ENCODE measurements at regions not wholly inside any gene's neighbourhood (a gene's known extent, or its start where the extent isn't known, plus 50 kb on each side); places are given as distances from the start of the nearest gene placed in this dataset.

DNA sequence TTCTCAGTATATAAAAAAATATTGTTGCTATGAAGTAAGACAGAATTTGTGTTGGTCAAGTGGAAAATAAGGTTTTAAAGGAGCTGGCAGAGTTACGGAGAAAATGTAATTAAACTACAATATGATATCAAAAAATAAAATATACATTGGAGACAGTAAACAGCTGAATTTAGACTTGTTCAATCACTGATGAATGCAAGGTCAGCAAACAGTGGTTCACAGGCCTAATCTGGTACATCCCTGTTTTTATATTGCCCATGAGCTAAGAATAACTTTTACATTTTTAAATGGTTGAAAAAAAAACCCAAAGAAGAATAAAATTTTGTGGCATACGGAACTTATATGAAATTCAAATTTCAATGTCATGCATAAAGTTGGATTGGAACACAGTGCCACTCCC lies 131.0 kb upstream of the TRIB2 start:
- DNase-seq (ENCODE audit: low read depth in 2 of 2), result no peak

GRCh38 chr2:12587228-12587627 lies 129.5 kb upstream of the TRIB2 start:
- DNase-seq (ENCODE audit: low read depth in 2 of 2), result no peak

DNA sequence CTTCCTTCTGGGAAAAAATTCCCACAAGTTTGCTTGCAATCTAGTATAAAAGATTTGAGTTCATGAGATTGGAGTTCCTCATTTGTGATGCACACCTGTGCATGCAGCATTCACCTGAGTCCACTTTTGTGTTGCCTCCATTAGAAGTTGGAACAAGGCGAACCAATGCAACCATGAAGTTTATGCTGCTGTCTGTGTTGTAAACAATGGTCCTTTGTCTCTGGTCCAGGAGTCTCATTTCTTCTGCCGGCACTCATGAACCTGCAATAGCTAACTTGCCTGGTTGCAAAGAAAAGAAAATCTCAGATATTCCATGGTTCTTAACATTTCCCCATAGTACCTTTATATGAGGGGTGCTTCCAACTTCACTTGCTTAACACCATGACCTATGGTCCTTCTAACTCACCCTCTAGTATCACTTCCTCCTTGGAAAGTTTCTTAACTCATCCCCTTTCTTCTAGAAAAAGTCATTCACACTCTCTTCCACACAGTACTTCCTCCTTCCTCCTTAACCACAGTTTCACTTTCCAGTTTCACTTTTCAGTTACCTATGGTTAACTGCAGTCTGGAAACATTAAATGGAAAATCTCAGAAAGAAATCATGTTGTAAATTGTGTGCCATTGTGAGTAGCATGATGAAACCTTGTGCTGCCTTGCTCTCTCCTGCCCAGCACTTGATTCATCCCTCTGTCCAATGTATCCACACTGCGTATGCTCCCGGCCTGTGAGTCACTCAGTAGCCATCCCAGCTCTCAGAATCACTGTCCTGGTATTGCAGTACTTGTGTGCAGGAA lies 128.8 kb upstream of the TRIB2 start:
- no peak for DNase-seq (ENCODE audit: low read depth in 2 of 2)

DNA sequence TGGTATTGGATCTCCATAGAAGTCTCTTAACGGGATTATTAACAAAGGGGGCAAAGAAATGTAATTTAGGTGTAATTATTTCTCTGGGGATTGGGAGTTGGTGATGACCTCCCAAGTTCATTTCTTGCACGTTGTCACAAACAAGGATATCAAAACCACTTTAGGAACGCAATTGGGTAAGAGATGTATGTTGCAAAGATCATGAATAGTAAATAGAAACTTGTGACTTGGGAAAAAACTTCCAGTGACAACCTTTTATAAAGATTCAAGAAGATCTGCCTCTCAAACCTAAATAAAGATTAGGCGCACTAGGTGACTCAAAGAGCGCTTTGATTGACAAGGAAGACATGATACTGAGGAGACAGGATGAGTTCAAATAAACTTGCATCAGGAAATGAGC lies 127.8 kb upstream of the TRIB2 start:
- DNase-seq (ENCODE audit: low read depth in 2 of 2), result no peak

DNA sequence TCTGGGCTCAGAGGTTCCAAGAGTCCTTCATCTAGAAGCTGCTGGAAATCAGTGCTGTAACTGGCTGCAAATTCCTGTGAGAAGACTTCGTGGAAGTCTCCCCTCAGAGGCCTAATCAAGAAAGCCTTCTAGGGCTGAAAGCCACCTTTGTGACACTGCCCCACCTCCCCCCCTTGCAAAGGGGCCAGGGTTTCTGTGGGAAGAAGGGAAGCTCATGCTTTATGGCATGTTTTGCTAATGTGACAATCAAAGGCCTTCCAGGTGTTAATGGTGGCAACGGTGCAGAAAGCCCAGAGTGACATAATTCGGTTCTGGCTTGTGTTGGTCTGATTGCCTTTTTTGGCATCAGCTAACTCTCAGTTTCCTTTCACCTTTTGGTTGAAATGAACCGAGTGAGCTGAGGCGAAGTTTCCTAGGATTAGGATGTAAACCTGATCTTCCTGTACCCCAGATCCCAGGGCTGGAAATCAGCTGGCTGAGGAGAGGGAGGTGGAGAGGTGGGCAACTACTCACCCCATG lies 126.9 kb upstream of the TRIB2 start:
- no peak for DNase-seq (ENCODE audit: low read depth in 2 of 2)

DNA sequence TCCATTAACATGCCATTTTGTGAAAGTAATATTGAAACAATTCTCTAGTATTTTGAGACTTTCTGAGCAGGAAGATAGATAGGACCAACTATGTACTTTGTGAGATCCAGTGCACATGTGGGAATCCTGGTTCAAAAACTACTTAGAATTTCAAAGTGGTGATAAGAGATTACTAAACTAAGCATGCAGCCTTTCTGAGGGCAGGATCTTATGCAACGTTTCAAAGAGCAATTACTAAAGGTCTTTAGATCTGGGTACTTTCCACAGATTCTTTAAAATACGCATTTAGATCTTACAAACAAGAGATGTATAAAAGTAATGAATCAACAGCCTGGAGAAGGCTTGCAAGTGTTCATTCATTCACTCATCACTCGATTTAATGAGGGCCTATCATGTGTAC lies 124.4 kb upstream of the TRIB2 start:
- no peak for DNase-seq (ENCODE audit: low read depth in 2 of 2)

- DNase-seq (ENCODE audit: low read depth in 2 of 2), result no peak
These were observed 122.1 kb upstream of the TRIB2 start for GRCh38 chr2:12594590-12594989.

GRCh38 chr2:12596771-12597170 lies 120.0 kb upstream of the TRIB2 start:
- no peak for DNase-seq (ENCODE audit: low read depth in 2 of 2)

DNA sequence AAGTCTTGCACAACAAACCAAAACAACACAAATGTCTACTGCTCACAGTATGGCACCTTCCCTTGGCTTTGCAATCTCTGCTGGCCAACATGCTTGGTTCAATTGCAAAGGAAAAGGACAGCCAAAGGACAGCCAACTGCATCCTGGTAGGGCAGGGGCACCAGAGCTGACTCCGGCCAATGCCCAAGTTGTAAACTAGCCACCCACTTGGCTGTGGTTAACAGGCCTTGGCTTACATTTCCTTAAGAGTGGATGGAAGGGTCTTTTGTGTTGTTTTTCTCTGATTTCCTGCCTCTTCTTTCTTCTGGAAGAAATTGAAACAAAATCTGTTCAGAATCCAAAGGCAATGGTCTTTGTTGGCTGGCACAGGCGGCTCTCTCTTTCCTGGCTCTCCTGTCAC lies 119.1 kb upstream of the TRIB2 start:
- DNase-seq (ENCODE audit: low read depth in 2 of 2), result no peak

DNA sequence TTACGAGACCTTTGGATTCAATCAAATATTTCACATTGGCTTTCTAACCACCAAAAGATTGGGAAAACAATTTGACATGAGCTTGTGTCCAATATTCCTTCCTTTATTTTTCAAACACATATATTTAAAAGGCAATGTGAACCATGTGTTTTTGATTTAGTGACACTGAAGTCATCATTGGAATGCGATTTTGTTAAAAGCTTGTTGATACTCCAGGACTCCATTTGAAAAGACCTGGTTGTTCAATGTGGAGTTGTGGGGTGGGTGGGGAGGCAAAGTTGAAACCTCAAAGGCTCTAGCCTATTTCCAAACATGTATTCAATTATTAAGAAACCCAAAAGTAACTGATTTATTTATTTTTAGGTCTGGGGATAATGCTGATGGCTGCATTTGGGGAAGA lies 114.1 kb upstream of the TRIB2 start:
- no peak for DNase-seq (ENCODE audit: low read depth in 2 of 2)

DNA sequence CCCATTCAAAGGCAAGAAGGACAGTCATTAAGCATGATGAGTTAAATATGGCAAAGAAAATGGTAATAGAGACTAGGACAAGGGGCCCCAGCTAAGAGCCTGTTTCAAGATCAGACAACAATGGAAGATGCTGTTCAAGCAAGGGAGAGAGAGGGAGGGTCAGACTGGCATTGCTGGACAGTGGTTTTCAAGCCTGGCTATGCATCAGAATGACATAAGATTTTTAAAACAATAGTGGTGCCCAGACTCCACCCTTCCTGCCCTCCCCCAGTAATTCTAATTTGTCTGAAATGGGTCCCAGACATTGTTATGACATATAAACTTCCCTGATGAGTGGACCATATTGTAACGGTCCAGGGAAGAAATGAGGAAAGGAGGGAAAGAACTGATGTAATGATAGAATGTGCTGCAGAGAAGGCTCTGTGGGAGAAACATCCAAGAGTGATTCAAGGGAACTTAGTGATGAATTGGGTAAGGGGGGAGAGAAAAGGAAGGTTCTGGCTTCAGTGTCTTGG lies 112.9 kb upstream of the TRIB2 start:
- no peak for DNase-seq (ENCODE audit: low read depth in 2 of 2)

- DNase-seq (ENCODE audit: low read depth in 2 of 2), result no peak
These were observed 112.4 kb upstream of the TRIB2 start for GRCh38 chr2:12604341-12604740.

DNA sequence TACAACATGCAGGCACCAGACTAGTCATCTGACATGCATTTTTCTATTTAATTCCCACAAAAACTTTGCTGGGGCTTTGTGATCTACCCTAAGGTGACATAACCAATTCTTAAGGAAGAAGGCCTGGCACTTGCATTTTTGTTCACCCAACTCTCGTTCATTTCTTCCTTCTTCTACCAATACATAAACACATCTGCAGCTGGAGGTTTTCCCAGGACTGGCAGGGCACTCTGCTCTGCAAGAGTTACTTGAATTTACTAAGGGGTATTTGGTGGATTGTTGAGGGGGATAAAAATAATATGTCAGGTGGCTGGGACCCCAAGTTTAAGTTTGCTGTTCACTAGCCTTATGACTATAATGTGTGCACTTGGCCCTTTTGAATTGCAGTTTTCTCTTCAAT lies 111.4 kb upstream of the TRIB2 start:
- DNase-seq (ENCODE audit: low read depth in 2 of 2), result no peak

DNA sequence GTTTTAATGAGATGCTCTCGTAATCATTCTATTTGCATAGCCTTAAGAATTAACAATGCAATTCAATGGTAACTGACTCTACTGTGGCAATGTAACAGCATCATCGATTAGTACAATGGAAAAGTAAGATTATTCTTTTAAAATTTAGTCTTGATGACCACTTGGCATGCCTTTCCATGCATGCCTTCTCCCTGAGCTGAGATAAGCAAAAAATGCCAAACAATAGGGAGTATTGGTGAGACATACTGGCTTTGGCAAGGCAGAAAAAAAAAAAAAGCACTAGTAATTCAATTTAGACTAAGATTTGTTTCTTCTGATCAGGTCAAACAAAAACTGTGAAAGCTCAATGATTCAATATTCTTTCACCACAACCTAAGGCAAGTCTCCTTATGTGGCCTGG lies 110.8 kb upstream of the TRIB2 start:
- no peak for DNase-seq (ENCODE audit: low read depth in 2 of 2)

DNA sequence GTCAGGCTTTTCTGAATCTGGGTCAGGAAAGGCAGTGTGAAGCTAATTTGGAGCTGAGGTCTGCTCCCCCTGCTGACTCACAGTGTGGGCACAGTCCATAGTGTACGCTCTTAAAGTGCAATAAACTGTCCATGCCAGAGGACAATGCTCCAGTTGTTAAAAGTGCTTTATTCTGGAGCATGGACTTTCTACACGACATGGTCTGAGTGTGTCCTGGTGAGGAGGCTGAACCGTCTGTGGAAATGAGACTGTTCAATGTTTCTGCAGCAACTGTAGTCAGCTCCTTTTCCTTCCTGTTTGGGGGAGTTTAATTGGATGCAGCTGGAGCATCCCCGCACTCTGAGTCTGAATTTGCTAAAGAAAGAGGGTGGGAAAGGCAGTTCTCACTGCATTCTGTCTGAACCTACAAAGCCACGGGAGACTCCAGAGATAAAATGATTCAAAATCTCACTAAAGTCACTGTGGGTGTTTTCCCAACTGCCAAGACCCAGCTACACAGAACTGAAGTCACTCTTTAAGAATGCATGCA lies 110.2 kb upstream of the TRIB2 start:
- DNase-seq (ENCODE audit: low read depth in 2 of 2), result no peak

GRCh38 chr2:12607971-12608370 lies 108.8 kb upstream of the TRIB2 start:
- DNase-seq (ENCODE audit: low read depth in 2 of 2), result no peak

DNA sequence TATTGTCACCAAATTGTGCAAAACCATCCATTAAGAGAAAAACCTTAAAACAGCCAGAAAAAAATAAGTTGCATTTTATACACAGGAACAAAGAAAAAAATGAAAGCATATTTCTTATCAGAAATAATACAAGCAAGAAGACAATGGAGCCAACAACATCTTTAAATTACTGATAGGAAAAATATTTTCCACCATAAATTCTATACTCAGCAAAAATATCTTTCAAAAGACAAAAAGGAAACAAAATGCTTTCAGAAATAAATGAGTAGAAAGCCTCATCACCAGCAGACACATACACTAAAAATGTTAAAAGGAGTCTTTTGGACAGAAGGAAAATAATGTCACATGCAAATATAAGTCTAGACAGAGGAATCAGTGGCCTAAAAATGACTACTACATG lies 106.4 kb upstream of the TRIB2 start:
- DNase-seq (ENCODE audit: low read depth in 2 of 2), result no peak

DNA sequence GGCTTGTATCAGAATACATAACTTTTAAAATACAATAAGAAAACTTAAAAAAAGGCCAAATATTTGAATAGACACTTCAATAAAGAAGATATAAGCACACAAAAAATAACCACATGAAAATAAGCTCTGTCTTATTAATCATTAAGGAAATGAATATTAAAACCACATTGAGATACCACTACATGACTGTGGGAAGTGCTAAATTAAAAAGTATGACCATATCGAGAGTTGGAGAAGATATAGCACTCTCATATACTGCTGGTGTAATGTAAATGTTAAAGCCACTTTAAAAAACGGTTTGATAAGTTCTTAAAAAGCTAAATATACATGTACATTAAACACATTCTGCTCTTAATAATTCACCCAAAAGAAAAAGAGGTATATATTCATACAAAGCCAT lies 104.6 kb upstream of the TRIB2 start:
- DNase-seq (ENCODE audit: low read depth in 2 of 2), result no peak

- no peak for DNase-seq (ENCODE audit: low read depth in 2 of 2)
These were observed 104.1 kb upstream of the TRIB2 start for GRCh38 chr2:12612671-12613070.

- no peak for DNase-seq (ENCODE audit: low read depth in 2 of 2)
These were observed 103.5 kb upstream of the TRIB2 start for GRCh38 chr2:12613137-12613835.

- DNase-seq (ENCODE audit: low read depth in 2 of 2), result no peak
These were observed 101.2 kb upstream of the TRIB2 start for GRCh38 chr2:12615509-12615908.

DNA sequence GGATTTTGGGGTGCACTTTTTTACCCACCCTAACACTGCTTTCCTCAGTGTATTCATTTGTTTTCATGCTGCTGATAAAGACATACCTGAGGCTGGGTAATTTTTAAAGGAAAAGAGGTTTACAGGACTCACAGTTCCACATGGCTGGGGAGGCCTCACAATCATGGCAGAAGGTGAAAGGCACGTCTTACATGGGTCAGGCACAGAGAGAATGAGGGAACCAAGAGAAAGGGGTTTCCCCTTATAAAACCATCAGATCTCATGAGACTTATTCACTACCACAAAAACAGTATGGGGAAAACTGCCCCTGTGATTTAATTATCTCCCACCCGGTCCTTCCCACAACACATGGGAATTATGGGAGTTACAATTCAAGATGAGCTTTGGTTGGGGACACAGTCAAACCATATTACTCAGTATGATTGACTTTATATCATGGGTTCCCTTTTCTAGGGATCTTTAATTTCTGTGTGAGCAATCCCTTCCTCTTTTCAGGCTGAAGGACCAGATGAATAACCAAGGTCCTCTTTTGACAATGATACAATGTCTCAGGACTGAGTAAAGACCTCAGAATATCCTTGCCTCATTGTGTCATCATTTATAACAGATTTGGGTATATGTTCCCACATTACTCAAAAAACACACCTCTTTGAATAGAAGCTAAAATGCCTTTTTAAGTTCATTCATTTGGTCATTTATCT lies 100.1 kb upstream of the TRIB2 start:
- no peak for DNase-seq (ENCODE audit: low read depth in 2 of 2)
